Karpas-422 (cell line): ENCODE measurements at regions not wholly inside any gene's neighbourhood (a gene's known extent, or its start where the extent isn't known, plus 50 kb on each side); places are given as distances from the start of the nearest gene placed in this dataset.
"Not testable (repeated sequence)": the region's sequence is repeated elsewhere in the genome, so short reads cannot be mapped to it uniquely, and the experiment has no call there.

Source experiments
- DNase-seq: peaks from one replicate; pipeline ENCODE4 v3.0.0-alpha.2; 2015
- H2AFZ ChIP-seq: fragments of 200-600 bp; sonication (generic); 2 replicates; pipeline ENCODE4 v1.6.1; 2014; ENCODE audit warnings: antibody characterized with exemption, low read length, mixed read lengths
- H3K27ac ChIP-seq: fragments of 200-600 bp; sonication (generic); 2 replicates; pipeline ENCODE4 v1.5.1; 2014; ENCODE audit warnings: mild to moderate bottlenecking, low read length, moderate library complexity
- H3K27me3 ChIP-seq: fragments of 200-600 bp; sonication (generic); 2 replicates; pipeline ENCODE4 v1.6.1; 2014; ENCODE audit warnings: low read length, mixed read lengths
- H3K36me3 ChIP-seq: fragments of 200-600 bp; sonication (generic); 2 replicates; pipeline ENCODE4 v1.6.1; 2014; ENCODE audit warnings: low read length, mixed read lengths; ENCODE audit not compliant: insufficient read depth
- H3K4me1 ChIP-seq: fragments of 200-600 bp; sonication (generic); 2 replicates; pipeline ENCODE4 v1.6.1; 2014; ENCODE audit warnings: mild to moderate bottlenecking, low read length, mixed read lengths
- H3K4me2 ChIP-seq: fragments of 200-600 bp; sonication (generic); 2 replicates; pipeline ENCODE4 v1.6.1; 2014; ENCODE audit warnings: low read length, low read depth, mild to moderate bottlenecking; ENCODE audit not compliant: poor library complexity, severe bottlenecking
- H3K4me3 ChIP-seq: fragments of 200-600 bp; sonication (generic); 2 replicates; pipeline ENCODE4 v1.5.1; 2014; ENCODE audit warnings: mild to moderate bottlenecking, antibody characterized with exemption, low read length, mixed read lengths
- H3K79me2 ChIP-seq: fragments of 200-600 bp; sonication (generic); 2 replicates; pipeline ENCODE4 v1.6.1; 2014; ENCODE audit warnings: mild to moderate bottlenecking, low read length, mixed read lengths
- H3K9ac ChIP-seq: fragments of 200-600 bp; sonication (generic); 2 replicates; pipeline ENCODE4 v1.6.0; 2014; ENCODE audit warnings: low read length
- H3K9me2 ChIP-seq: fragments of 200-600 bp; sonication (generic), shearing (Covaris generic); replicated peaks from 2 replicates; pipeline ENCODE4 v1.6.0; 2014; ENCODE audit warnings: mild to moderate bottlenecking, low read length, moderate library complexity; ENCODE audit not compliant: insufficient read depth
- H3K9me3 ChIP-seq: fragments of 300-700, 200-600 bp; sonication (generic); 2 replicates; pipeline ENCODE4 v1.6.1; 2014; ENCODE audit warnings: low read length, mixed read lengths
- H4K20me1 ChIP-seq: fragments of 200-600 bp; sonication (generic); 2 replicates; pipeline ENCODE4 v1.6.1; 2014; ENCODE audit warnings: mild to moderate bottlenecking, antibody characterized with exemption, low read length, low read depth; ENCODE audit not compliant: insufficient read depth

GRCh38 chr17:77553459-77554066 is 404.9 kb upstream of the TNRC6C start:
- H3K4me1 ChIP-seq, result peaks cover 5% of the 10 kb centered on the region; the same call in 1 of the 2 replicates

GRCh38 chr17:77555121-77555591 is 403.3 kb upstream of the TNRC6C start:
- Histone ChIP-seq H3K27me3 (no peaks in the 10 kb centered on the region), H2AFZ (no peak overlapping the region), H3K4me3 (no peak overlapping the region), H3K36me3 (no peaks in the 10 kb centered on the region), H3K4me2 (no peak overlapping the region), H3K9me3 (no peaks in the 10 kb centered on the region), H3K4me1 (peaks cover 5% of the 10 kb centered on the region; the same call in 1 of the 2 replicates), H3K9ac (no peak overlapping the region), H4K20me1 (no peaks in the 10 kb centered on the region), H3K79me2 (no peaks in the 10 kb centered on the region), H3K9me2 (no peaks in the 10 kb centered on the region), H3K27ac (no peak overlapping the region)
- DNase-seq, result no peak

More at GRCh38 chr17:77553459-77554066, 404.9 kb upstream of the TNRC6C start:
- H3K4me3 ChIP-seq, result no peak overlapping the region
- no peak overlapping the region for H3K27ac ChIP-seq
- no peak overlapping the region for H2AFZ ChIP-seq
- H3K27me3 ChIP-seq, result no peaks in the 10 kb centered on the region
- no peaks in the 10 kb centered on the region for H3K36me3 ChIP-seq
- H3K9me2 ChIP-seq, result no peaks in the 10 kb centered on the region
- H3K79me2 ChIP-seq, result no peaks in the 10 kb centered on the region
- no peak overlapping the region for H3K9ac ChIP-seq
- no peaks in the 10 kb centered on the region for H4K20me1 ChIP-seq
- no peak for DNase-seq
- H3K4me2 ChIP-seq, result no peak overlapping the region
- H3K9me3 ChIP-seq, result no peaks in the 10 kb centered on the region

DNA sequence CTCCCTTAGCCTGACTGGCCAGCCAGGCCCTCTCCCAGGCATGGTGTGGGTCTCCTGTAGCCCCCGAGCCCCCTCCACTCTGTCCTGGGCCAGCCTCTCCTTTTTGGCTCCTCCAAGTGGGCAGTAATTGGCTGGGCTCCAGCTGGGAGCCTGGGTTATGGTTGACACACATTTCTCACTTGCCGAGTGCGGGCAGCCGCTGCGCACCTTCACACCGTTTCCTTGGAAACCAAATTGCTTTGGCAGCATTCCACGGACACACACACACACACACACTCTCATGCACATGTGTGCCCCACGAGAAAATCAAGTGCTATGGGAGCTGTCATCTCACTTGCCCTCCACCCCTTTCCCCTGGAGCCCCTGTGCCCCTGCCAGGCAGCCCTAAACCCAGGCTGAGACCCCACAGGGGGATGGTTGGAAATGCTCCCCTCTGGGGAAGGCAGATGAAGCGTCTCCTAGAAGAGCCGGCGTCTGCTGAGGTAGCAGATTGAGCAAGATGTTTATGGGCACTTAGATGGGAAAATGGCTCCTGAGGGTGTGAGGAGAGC is 402.7 kb upstream of the TNRC6C start:
- no peak for DNase-seq
- H3K27ac ChIP-seq, result no peak overlapping the region
- no peak overlapping the region for H3K4me3 ChIP-seq
- no peak overlapping the region for H3K9ac ChIP-seq
- no peaks in the 10 kb centered on the region for H4K20me1 ChIP-seq
- H3K27me3 ChIP-seq, result no peaks in the 10 kb centered on the region
- H3K79me2 ChIP-seq, result no peaks in the 10 kb centered on the region
- no peaks in the 10 kb centered on the region for H3K9me2 ChIP-seq
- H3K4me2 ChIP-seq, result no peak overlapping the region
- peaks cover 3% of the 10 kb centered on the region; the same call in 1 of the 2 replicates for H3K4me1 ChIP-seq
- H2AFZ ChIP-seq, result no peak overlapping the region
- no peaks in the 10 kb centered on the region for H3K9me3 ChIP-seq
- H3K36me3 ChIP-seq, result no peaks in the 10 kb centered on the region

- H3K9ac ChIP-seq, result no peak overlapping the region
- H3K79me2 ChIP-seq, result no peaks in the 10 kb centered on the region
- H2AFZ ChIP-seq, result no peak overlapping the region
- H3K4me1 ChIP-seq, result no peaks in the 10 kb centered on the region
- no peaks in the 10 kb centered on the region for H3K9me3 ChIP-seq
- no peak overlapping the region for H3K4me2 ChIP-seq
- DNase-seq, result no peak
- no peak overlapping the region for H3K27ac ChIP-seq
- H3K36me3 ChIP-seq, result no peaks in the 10 kb centered on the region
- no peaks in the 10 kb centered on the region for H3K27me3 ChIP-seq
- H4K20me1 ChIP-seq, result no peaks in the 10 kb centered on the region
- H3K9me2 ChIP-seq, result no peaks in the 10 kb centered on the region
- H3K4me3 ChIP-seq, result no peak overlapping the region
These were observed 402.0 kb upstream of the TNRC6C start for GRCh38 chr17:77556383-77557061.

DNA sequence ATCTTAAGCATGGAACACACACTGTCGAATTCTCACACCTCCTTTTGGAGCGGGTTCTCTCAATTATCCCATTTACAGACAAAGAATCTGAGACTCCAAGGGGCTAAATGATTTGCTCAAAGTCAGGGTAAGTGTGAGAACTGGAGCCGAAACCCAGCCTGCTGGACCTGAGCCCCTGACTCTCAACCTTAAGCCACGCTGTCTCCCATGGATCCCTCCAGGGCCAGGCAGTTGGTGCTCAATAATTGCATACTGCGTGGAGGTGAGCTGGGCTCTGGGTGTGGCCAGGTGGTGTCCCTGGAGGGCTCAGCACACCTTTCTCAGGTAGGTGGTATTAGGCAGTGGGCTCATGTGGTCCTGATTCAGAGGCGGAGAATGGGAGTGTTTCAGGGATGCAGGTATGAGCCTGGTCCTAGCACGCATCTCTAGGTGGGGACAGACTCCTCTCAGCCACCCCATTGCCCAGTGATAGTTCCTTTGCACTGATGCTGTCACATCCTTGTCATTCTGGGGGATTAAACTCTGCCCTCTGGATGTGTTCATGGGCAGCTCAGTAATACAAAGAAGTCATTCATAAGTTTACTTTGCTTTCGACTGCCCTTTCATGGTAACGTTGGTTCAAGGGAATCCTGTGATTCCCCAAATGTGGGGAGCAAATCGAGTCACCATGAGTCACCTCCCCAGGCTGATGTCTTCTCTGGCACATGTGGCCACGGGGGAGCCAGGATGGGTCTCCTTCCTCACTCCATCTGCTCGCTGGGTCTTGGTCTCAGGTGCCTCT is 399.5 kb upstream of the TNRC6C start:
- Histone ChIP-seq H3K9ac (no peak overlapping the region), H3K9me3 (no peaks in the 10 kb centered on the region), H3K4me3 (no peak overlapping the region), H2AFZ (no peak overlapping the region), H3K36me3 (no peaks in the 10 kb centered on the region), H4K20me1 (no peaks in the 10 kb centered on the region), H3K27ac (no peak overlapping the region), H3K9me2 (no peaks in the 10 kb centered on the region), H3K4me2 (no peak overlapping the region), H3K79me2 (no peaks in the 10 kb centered on the region), H3K4me1 (no peaks in the 10 kb centered on the region), H3K27me3 (no peaks in the 10 kb centered on the region)
- no peak for DNase-seq

DNA sequence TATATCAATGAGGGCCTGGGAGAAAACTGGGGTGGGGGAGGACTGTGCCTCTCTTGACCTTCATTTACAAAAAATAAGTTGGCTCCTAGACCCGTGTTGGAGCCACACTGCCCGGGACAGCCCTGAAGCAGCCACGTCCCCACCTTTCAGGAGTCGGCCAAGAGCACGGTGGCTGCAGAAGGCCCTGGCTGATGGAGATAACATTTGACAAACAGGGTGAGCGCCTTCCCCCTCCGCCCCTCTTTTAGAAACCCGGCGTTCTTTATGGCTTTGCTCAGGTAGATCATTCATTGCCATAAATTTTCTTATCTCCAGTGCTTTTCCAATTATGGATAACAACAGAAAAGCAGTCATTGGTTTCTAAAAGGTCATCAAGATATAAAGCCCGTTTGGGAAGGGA is 398.1 kb upstream of the TNRC6C start:
- H3K36me3 ChIP-seq, result no peaks in the 10 kb centered on the region
- no peak for DNase-seq
- no peak overlapping the region for H3K9ac ChIP-seq
- no peaks in the 10 kb centered on the region for H3K27me3 ChIP-seq
- no peaks in the 10 kb centered on the region for H3K4me1 ChIP-seq
- H3K27ac ChIP-seq, result no peak overlapping the region
- H3K4me3 ChIP-seq, result no peak overlapping the region
- H4K20me1 ChIP-seq, result no peaks in the 10 kb centered on the region
- no peak overlapping the region for H3K4me2 ChIP-seq
- H3K79me2 ChIP-seq, result no peaks in the 10 kb centered on the region
- H3K9me2 ChIP-seq, result no peaks in the 10 kb centered on the region
- no peak overlapping the region for H2AFZ ChIP-seq
- H3K9me3 ChIP-seq, result no peaks in the 10 kb centered on the region

- Histone ChIP-seq H3K79me2 (no peaks in the 10 kb centered on the region), H4K20me1 (no peaks in the 10 kb centered on the region), H3K27me3 (no peaks in the 10 kb centered on the region), H3K4me2 (no peak overlapping the region), H3K9me3 (no peaks in the 10 kb centered on the region), H3K4me1 (no peaks in the 10 kb centered on the region), H3K4me3 (no peak overlapping the region), H3K36me3 (no peaks in the 10 kb centered on the region), H3K27ac (no peak overlapping the region), H3K9ac (no peak overlapping the region), H2AFZ (no peak overlapping the region), H3K9me2 (no peaks in the 10 kb centered on the region)
- DNase-seq, result no peak
These were observed 397.7 kb upstream of the TNRC6C start for GRCh38 chr17:77560841-77561240.

DNA sequence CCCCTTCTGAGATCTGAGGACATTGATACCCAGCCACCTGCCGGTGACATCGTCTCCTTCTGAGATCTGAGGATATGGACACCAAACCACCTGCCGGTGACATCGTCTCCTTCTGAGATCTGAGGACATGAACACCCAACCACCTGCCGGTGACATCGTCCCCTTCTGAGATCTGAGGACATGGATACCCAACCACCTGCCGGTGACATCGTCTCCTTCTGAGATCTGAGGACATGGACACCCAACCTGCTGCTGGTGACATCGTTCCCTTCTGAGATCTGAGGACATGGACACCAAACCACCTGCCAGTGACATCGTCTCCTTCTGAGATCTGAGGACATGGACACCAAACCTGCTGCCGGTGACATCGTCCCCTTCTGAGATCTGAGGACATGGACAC is 396.1 kb upstream of the TNRC6C start:
- not testable (repeated sequence) for H3K4me1 ChIP-seq, H3K4me3 ChIP-seq

More for the DNA sequence above, 396.1 kb upstream of the TNRC6C start:
- H3K79me2 ChIP-seq, H3K9ac ChIP-seq, H3K9me2 ChIP-seq, H3K9me3 ChIP-seq, H3K4me2 ChIP-seq, H2AFZ ChIP-seq, H3K27me3 ChIP-seq, H3K27ac ChIP-seq, DNase-seq, H3K36me3 ChIP-seq, H4K20me1 ChIP-seq: not testable (repeated sequence)
